ENCODE measurements at regions not wholly inside any gene's neighbourhood (a gene's known extent, or its start where the extent isn't known, plus 50 kb on each side); places are given as distances from the start of the nearest gene placed in this dataset.

DNA sequence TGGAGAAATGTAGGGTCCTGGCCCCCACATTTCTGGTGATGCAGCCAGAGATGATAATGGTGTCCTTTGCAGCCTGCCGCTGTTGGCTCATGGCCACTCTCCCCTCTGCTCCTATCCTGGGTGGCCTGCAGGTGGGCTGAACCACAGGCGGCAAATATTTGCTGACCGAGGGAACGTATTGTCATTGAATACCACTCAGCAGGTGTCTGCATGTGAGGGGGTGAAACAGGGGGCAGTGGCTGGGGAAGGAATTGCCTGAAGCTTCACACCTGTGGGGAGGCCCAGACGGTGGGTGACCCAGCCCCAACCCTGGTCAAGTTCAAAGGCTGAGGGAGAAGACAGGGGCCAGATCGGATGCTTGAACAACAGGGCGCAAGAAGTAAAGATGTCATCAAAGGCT is 73.3 kb upstream of the WNT11 start:
- H3K36me3 ChIP-seq, result no peaks in the 10 kb centered on the region
- H3K4me3 ChIP-seq, result no peak overlapping the region
- no peak for DNase-seq
- no peaks in the 10 kb centered on the region for H3K9me3 ChIP-seq
- no peaks in the 10 kb centered on the region for H3K27me3 ChIP-seq

DNA sequence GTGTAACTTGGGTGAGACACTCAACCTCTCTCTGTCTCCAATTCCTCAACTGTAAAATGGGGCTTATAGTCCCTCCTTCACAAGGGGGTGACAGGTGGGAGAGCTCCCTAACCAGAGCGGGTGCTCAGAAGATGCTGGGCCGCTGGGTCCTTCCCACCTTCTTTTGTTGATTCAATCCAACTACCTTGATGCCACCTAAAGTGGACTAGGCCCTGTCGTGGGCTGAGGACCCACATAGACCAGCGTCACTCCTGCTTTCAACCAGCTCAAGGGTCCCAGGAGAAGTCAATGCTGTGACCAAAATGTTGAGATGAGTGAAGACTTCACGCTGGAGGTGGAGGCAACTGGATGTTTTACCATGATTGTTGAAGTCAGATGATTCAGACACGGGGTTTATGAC is 72.7 kb upstream of the WNT11 start:
- no peak for DNase-seq
- Histone ChIP-seq H3K27me3 (no peaks in the 10 kb centered on the region), H3K36me3 (no peaks in the 10 kb centered on the region), H3K4me3 (no peak overlapping the region), H3K9me3 (peaks cover 2% of the 10 kb centered on the region; the same call in 1 of the 2 replicates)

DNA sequence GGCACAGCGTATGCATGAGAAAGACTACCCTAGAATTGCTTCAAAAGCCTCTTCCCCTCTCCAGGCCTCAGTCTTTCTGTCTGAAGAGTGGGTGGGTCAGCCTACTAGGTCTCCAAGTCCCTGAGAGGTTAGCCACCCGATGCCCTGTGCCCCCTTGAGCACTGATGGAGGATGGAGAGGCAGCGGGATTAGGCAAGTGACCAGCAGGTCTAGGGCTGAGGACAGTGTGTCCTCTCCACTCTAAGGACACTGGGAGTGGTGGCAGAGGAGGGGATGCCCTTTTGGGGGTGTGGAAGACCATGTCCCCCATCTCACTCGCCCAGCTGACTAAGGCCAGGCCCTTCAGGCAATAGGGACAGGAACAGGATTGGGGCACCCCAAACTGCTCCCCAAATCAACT is 72.2 kb upstream of the WNT11 start:
- no peaks in the 10 kb centered on the region for H3K27me3 ChIP-seq
- no peak for DNase-seq

DNA sequence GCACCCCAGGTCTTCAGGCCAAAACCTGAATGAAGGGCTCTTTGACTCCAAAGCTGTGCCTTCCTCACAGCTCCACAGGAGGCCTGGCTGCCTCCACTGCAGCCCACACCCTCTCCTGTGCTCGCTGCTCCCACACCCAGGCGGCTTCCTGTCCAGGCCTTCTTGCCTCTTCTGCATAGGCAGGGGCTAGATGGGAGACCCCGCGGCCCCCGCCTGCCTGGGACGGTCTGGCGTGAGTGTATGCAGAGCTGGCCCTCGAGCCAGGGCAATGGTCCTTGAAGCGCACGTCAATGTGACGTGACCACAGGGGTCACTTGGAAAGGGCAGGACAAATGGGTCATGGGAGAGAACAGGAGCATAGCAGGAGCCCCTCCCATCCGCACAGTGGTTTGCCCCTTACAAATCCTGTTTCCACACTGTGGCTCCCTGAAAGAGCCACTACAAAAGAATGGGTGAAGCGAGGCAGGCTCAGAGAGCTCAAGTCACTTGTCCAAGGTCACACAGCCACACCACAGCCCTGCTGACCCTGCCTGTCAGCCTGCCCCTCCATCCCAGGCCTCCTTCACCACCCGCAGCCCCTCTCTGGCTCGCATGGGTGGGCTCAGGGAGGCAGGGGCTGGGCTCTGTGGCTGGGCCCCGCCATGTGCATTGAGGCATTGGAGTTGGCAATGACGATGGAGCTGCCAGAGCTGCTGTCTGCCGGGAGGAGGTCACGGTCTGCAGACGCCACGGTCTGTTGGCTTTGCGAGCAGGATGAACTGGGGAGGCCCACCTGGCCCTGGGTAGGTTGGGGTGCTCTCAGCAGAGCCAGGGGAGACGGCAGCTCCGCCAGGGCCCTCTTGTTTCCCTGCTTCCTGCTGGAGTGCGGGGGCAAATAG is 71.2 kb upstream of the WNT11 start:
- DNase-seq, result no peak
- Histone ChIP-seq H3K9me3 (peaks cover 2% of the 10 kb centered on the region; the same call in 1 of the 2 replicates), H3K27me3 (no peaks in the 10 kb centered on the region)

More for the DNA sequence above, 72.2 kb upstream of the WNT11 start:
- peaks cover 2% of the 10 kb centered on the region; the same call in 1 of the 2 replicates for H3K9me3 ChIP-seq
- no peaks in the 10 kb centered on the region for H3K36me3 ChIP-seq
- no peak overlapping the region for H3K4me3 ChIP-seq

DNA sequence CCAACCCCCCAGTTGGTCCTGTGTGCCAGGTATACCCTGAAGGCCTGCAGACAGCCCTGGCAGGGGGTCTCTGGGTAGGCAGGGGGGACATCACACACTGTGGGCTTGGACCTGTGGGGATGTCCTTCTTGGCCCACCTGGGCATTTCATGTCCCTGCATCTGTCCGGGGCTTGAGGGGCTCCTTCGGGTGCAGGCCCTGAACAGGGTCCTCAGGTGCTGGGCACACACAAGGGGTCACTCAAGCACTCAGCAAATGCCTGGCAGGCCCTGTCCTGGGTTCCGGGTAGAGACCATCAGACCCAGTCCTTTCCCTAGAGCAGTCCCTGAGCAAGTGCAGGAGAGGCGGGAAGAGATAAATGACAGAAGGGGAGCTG is 70.5 kb upstream of the WNT11 start:
- Histone ChIP-seq H3K9me3 (peaks cover 2% of the 10 kb centered on the region; the same call in 1 of the 2 replicates), H3K4me3 (no peak overlapping the region), H3K36me3 (no peaks in the 10 kb centered on the region), H3K27me3 (no peaks in the 10 kb centered on the region)
- DNase-seq, result no peak

More for the DNA sequence above, 71.2 kb upstream of the WNT11 start:
- Histone ChIP-seq H3K36me3 (no peaks in the 10 kb centered on the region), H3K4me3 (no peak overlapping the region)

DNA sequence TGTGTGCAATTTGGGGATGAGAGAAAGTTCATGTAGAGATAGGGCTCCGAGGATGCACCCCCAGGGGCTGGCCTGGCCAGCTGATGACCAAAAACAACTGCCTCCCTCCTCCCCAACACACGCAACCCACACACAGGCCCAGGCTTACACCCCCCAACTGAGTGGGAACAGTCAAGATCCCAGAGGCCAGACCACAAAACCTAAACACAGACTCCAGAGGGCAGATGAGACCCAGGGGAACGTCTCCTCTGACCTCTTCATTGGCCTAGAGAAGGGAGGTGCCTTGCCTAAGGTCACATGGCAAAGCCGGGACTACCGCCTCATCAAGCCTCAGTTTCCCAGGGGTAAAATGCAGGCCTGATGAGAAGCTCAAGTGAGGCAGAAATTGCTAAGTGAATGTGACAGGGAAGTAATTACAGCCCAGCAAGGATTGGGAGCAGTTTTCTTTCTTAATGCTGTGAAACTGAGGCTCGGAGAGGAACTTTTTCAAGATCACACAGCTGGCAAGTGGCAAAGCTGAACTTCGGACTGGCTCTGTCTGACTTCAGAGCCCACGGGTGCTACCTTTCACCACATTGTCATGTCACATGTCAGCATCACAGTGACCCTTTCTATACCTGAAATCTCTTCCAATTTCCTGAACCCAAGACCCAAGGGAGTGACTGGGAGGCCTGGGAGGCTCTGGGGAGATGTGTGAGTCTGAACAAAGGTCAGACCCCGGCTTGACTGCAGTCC is 69.9 kb upstream of the WNT11 start:
- DNase-seq, result no peak
- H3K36me3 ChIP-seq, result no peaks in the 10 kb centered on the region
- no peaks in the 10 kb centered on the region for H3K27me3 ChIP-seq
- no peak overlapping the region for H3K4me3 ChIP-seq
- H3K9me3 ChIP-seq, result peaks cover 2% of the 10 kb centered on the region; the same call in 1 of the 2 replicates

DNA sequence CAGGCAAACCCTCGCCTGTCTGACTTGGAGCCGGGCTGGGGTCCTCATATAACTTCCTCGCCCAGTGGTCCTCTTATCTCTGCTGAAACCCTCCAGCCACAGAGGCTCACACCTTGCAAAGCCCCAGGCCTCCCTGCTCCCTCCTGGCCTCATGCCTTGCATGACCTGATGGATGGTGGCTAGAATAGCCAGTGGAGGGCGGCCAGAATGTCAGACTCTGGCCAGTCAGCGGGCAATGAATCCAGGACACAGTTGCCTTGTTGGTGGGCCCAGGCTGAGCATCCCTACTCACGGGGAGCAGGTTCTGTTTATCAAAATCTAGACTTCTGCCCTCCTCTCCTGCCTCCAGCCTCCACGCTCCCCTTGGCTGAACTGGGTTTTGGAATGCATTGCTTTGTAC is 69.1 kb upstream of the WNT11 start:
- no peaks in the 10 kb centered on the region for H3K36me3 ChIP-seq
- DNase-seq, result no peak
- no peaks in the 10 kb centered on the region for H3K27me3 ChIP-seq
- no peak overlapping the region for H3K4me3 ChIP-seq
- peaks cover 2% of the 10 kb centered on the region; the same call in 1 of the 2 replicates for H3K9me3 ChIP-seq

DNA sequence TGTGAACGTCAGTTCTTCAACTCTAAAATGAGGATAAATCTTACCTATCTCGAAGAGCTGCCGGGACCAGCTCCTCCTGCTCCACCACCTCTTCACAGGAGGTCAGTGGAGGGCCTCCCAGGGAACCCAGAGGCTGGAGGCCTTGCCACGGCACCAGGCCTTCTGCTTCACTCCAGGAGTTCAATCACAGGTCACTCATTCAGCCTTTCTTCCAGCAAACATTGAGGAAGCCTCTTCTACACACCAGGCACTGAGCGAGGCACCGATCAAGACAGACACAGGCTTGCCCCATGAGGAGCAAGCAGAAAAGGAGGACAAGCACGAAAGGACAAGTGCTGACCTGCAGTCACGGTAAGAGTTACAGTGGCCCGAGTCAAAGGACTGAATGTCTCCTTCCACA is 64.8 kb upstream of the WNT11 start:
- no peak for DNase-seq
- Histone ChIP-seq H3K4me3 (no peak overlapping the region), H3K27me3 (no peaks in the 10 kb centered on the region), H3K9me3 (peaks cover 2% of the 10 kb centered on the region; the same call in 1 of the 2 replicates), H3K36me3 (no peaks in the 10 kb centered on the region)

DNA sequence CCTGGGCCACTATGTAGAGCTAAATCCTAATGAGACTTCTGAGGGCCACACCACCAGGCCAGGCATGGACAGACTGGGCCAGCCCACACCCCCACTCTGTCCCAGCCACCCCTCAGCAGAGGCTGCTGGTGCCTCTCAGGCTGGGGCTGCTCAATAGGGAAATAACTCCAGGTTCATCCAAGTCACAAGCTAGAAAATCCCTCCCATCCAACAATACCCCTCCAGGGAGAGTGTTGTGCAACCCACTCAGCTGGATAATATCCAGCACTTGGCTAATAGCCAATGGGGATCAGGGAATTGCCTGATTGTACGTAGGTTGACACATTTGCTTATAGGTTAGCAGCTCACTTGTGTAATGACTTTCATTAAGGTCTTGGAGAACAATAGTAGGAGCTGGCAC is 64.1 kb upstream of the WNT11 start:
- no peak overlapping the region for H3K4me3 ChIP-seq
- H3K27me3 ChIP-seq, result no peaks in the 10 kb centered on the region
- H3K9me3 ChIP-seq, result peaks cover 2% of the 10 kb centered on the region; the same call in 1 of the 2 replicates
- H3K36me3 ChIP-seq, result no peaks in the 10 kb centered on the region
- DNase-seq, result no peak

DNA sequence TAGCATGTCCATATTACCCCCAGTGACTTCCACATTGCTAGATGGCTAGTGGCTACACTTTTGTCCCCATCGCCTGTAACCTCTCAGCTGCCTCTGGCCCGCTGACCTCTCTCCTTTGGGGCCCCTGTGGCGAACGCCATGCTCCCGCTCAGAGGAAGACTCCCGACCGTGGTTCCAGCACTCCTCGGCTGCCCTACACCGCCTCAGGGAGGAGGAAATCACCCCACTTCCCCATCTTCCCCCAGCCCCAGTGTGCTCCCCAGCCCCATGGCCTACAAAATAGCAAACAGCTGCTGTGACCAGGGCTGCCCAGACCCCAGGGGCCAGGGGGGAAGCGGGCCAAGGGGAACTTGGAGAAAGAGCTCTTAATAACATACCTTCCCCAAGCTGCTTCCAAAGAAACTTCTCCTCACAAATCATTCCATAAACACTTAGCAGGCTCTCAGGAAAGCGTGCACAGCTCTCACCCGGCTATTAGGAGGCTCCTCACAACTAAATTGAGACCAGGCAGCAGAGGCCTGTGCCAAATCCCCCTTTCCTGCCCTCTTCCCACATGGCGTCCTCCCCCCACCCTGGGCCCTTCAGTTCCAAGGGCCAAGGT is 63.5 kb upstream of the WNT11 start:
- H3K36me3 ChIP-seq, result no peaks in the 10 kb centered on the region
- H3K4me3 ChIP-seq, result no peak overlapping the region
- no peak for DNase-seq
- H3K27me3 ChIP-seq, result no peaks in the 10 kb centered on the region
- H3K9me3 ChIP-seq, result peaks cover 2% of the 10 kb centered on the region; the same call in 1 of the 2 replicates

DNA sequence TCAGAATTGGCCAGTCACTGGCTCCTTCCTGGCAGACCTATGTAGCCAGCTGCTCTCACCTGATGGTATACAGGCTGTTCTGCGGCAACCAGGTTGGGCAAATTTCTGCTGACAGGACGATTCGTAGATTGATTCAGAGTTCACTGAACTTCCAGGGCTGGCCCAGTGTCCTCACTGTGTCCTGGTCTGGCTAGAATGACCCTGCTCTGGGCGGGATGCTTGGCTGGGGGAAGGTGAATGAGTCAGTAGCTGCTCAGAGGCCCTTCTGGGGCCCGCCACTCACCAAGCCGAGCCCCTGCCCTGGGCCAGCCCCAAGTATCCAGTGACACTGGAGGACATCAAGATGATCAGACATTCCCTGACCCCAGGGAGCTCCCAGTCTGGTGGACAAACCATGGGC is 62.9 kb upstream of the WNT11 start:
- H3K9me3 ChIP-seq, result peaks cover 2% of the 10 kb centered on the region; the same call in 1 of the 2 replicates
- no peak overlapping the region for H3K4me3 ChIP-seq
- no peak for DNase-seq
- no peaks in the 10 kb centered on the region for H3K27me3 ChIP-seq
- H3K36me3 ChIP-seq, result no peaks in the 10 kb centered on the region

DNA sequence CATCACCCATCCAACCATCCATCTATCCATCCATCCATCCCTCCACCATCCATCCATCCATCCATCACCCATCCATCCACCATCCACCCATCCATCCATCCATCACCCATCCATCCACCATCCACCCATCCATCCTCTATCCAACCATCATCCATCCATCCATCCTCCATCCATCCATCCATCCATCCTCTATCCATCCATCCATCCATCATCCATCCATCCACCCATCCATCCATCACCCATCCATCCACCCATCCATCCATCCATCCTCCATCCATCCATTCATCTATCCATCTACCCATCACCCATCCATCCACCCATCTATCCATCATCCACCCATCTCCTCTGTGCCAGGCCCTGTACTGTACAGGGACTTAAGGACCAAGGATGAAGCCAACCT is 62.2 kb upstream of the WNT11 start:
- H3K36me3 ChIP-seq, result no peaks in the 10 kb centered on the region
- no peaks in the 10 kb centered on the region for H3K27me3 ChIP-seq
- no peaks in the 10 kb centered on the region for H3K9me3 ChIP-seq
- no peak overlapping the region for H3K4me3 ChIP-seq
- no peak for DNase-seq

DNA sequence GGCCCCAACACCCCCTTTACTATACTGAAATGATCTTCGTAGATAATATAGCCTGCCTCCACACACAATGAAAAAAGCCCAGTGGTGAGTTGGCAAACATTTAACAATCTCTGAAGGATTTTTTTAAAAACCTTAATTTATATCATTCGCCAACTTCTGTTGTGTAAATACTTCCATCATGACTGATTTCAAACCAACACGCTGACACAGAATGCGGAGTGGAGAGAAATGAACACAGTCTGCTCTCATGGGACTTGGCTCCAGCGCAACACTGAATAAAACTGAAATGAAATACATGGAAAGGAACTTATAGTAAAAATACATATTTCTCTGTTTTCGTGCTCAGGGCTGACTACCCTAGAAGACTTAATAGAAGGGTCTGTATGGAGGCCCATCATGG is 61.3 kb upstream of the WNT11 start:
- Histone ChIP-seq H3K27me3 (no peaks in the 10 kb centered on the region), H3K4me3 (no peak overlapping the region), H3K36me3 (no peaks in the 10 kb centered on the region), H3K9me3 (no peaks in the 10 kb centered on the region)
- no peak for DNase-seq

DNA sequence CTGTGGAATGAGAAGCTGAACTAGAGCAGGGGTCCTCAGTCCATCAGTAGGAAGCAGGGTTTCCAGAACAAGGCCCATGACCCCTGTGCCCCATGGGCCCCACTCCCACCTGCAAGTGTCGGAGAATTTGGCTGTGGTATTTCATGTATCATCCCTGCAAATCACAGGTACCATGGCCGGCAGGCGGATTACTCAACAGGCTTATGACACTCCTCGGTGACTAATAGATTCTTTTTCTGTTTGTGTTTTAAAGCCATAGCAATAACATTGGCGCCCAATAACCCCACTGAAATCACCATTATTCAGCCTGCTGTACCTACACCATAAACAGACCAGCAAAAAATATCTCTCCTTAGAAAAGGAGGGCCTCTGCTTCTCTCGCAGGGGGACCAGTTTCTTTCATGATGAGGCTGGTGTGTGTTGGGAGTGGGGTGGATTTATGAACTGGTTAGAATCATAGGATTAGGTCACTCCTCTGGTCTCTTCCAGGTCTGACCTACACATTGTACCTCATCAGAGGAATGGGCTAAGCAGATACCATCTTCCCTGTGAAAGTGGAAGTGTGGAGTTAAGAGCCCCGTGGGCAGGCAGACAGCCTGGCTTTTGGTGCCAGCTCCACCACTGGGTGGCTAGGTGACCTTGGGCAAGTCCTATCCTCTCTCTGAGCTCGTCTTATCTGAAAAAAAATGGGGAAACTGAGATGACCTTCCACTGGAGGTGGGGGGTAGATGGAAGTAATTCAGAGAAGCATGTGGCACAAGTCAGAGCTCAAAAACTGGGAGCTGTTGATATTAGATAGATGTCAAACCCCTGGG is 60.2 kb upstream of the WNT11 start:
- Histone ChIP-seq H3K36me3 (no peaks in the 10 kb centered on the region), H3K27me3 (no peaks in the 10 kb centered on the region), H3K9me3 (no peaks in the 10 kb centered on the region), H3K4me3 (no peak overlapping the region)
- DNase-seq, result peak; percentile 64

DNA sequence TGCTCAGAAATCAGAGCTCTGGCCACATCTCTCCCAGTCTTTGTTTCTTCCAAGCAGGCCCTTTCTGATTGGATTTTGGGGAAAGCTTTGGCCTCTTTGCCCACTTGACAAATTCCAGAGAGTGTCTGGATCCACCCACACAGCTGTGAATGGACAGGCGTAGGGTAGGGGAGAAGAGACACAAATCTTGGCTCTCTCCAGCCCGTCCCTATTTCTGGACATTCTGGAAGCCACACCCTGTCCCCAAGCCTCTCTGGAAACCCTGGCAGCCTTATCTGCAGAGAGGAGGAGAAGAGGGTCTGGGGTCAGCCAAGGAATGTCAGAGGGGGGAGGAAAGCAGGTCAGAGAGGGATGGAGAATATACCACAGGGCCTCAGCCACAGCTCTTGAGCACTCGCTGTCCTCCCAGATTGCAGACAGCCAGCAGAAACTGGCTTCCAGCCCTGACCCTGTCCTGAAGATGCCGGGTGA is 59.5 kb upstream of the WNT11 start:
- Histone ChIP-seq H3K27me3 (no peaks in the 10 kb centered on the region), H3K4me3 (no peak overlapping the region)
- no peak for DNase-seq

DNA sequence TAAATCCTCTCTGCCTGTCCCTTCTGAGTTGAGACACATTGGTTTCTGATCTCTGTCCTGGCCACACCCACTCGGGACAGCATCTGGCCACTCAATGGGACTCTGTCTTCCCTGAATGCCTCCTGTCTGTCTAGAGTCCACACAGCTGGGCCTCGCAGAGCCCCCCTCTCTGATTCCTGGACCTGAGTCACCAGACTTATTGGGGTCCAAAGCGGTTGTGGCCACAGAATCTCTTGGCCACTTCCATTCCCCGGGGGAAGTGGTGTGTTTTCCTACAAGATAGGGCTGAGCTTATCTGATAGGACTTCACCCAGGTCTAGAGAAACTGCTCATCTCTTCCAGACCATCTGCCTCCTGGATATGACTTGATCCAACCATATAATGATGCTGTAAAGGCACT is 57.4 kb upstream of the WNT11 start:
- DNase-seq, result no peak
- Histone ChIP-seq H3K27me3 (no peaks in the 10 kb centered on the region), H3K4me3 (no peak overlapping the region), H3K36me3 (no peaks in the 10 kb centered on the region), H3K9me3 (no peaks in the 10 kb centered on the region)

More for the DNA sequence above, 59.5 kb upstream of the WNT11 start:
- H3K36me3 ChIP-seq, result no peaks in the 10 kb centered on the region
- no peaks in the 10 kb centered on the region for H3K9me3 ChIP-seq

All from MG63 (cell line).